Adrenal gland (tissue), 5 donors: ENCODE measurements at regions not wholly inside any gene's neighbourhood (a gene's known extent, or its start where the extent isn't known, plus 50 kb on each side); places are given as distances from the start of the nearest gene placed in this dataset.

Experiments
- POLR2A ChIP-seq, 2 donors: fragments of 450-650 bp; IDR thresholded peaks; one replicate each; pipeline ENCODE4 v1.6.1; 2017; ENCODE audit warnings: antibody characterized with exemption in 2 of 2, mild to moderate bottlenecking in 2 of 2, moderate library complexity in 1 of 2
- TF ChIP-seq, protein P1 (sequence below), 6 experiments: fragments of 450-650 bp in 4 of 6; fragments of 200-600 bp in 2 of 6; sonication (generic) in 1 of 6; IDR thresholded peaks; 1 replicate in 5 of 6; 2 replicates in 1 of 6; pipeline versions ENCODE4 v1.5.1 to v1.8.0; 2016 to 2021; ENCODE audit warnings: antibody characterized with exemption in 6 of 6, mild to moderate bottlenecking in 2 of 6, moderate library complexity in 1 of 6
- donor health status: DM: no; HTN: no; CAD: no.

DNA sequence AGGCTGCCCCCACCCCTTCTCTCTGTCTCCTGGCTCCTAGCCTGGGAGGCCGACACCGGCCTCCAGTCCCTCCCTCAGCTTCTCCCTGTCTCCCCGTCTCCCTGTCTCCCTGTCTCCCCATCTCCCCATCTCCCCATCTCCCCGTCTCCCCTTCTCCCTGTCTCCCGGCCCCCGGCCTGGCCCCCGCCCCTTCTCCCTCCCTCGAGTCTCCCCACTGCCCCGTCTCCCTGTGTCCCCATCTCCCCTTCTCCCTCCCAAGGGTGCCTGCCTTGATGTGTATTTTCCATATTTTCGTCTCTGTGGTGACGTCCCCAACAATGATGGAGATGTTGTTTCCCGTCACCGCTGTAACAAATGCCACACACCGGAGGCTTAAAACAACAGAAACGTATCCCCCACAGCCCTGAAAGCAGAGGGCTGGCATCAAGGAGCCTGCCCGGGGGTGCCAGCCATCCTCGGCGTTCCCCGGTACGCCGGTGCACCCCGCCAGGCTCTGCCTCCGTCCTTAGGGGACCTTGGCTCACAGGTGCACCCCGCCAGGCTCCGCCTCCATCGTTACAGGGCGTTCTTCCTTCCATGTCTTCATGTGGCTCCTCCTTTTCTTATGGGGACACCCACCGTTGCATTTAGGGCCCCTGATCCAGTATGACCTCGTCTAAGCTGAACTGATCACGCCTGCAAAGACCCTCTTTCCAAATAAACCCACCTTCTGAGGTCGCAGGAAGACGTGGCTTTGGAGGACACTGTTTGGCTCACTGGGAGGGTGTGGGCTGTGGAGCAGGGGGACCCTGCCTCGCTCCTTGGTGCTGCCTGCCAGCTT lies 151.6 kb downstream of the NPIPB11 start:
- TF ChIP-seq, protein P1, sequence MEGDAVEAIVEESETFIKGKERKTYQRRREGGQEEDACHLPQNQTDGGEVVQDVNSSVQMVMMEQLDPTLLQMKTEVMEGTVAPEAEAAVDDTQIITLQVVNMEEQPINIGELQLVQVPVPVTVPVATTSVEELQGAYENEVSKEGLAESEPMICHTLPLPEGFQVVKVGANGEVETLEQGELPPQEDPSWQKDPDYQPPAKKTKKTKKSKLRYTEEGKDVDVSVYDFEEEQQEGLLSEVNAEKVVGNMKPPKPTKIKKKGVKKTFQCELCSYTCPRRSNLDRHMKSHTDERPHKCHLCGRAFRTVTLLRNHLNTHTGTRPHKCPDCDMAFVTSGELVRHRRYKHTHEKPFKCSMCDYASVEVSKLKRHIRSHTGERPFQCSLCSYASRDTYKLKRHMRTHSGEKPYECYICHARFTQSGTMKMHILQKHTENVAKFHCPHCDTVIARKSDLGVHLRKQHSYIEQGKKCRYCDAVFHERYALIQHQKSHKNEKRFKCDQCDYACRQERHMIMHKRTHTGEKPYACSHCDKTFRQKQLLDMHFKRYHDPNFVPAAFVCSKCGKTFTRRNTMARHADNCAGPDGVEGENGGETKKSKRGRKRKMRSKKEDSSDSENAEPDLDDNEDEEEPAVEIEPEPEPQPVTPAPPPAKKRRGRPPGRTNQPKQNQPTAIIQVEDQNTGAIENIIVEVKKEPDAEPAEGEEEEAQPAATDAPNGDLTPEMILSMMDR (IDR thresholded peaks at IDR 0.05): no peak
- TF ChIP-seq POLR2A (IDR thresholded peaks at IDR 0.05): no peak
